MM.1S (cell line): ENCODE measurements at regions not wholly inside any gene's neighbourhood (a gene's known extent, or its start where the extent isn't known, plus 50 kb on each side); places are given as distances from the start of the nearest gene placed in this dataset.

Experiments used
- DNase-seq: peaks from one replicate; pipeline ENCODE4 v3.0.0-alpha.2; 2015
- H2AFZ ChIP-seq: fragments of 300-600 bp; sonication (generic); 2 replicates; pipeline ENCODE4 v1.6.0; 2016; ENCODE audit warnings: antibody characterized with exemption, low read length
- H3F3A ChIP-seq: fragments of 300-600 bp; sonication (generic); 2 replicates; pipeline ENCODE4 v1.6.1; 2016; ENCODE audit warnings: mild to moderate bottlenecking, antibody characterized with exemption, low read length, moderate library complexity, mixed read lengths; ENCODE audit not compliant: insufficient read depth
- H3K27ac ChIP-seq: fragments of 300-600 bp; sonication (generic); 2 replicates; pipeline ENCODE4 v1.5.1; 2016; ENCODE audit warnings: mild to moderate bottlenecking, low read length
- H3K27me3 ChIP-seq: fragments of 300-600 bp; sonication (generic); replicated peaks from 2 replicates; pipeline ENCODE4 v1.6.0; 2016; ENCODE audit warnings: low read length; ENCODE audit not compliant: insufficient read depth
- H3K36me3 ChIP-seq: fragments of 300-600 bp; sonication (generic); replicated peaks from 2 replicates; pipeline ENCODE4 v1.6.1; 2016; ENCODE audit warnings: mild to moderate bottlenecking, low read length, mixed read lengths; ENCODE audit not compliant: insufficient read depth
- H3K4me1 ChIP-seq: fragments of 300-600 bp; sonication (generic); 2 replicates; pipeline ENCODE4 v1.6.1; 2016; ENCODE audit warnings: low read length, mixed read lengths
- H3K4me2 ChIP-seq: fragments of 300-600 bp; sonication (generic); 2 replicates; pipeline ENCODE4 v1.6.0; 2016; ENCODE audit warnings: low read depth, low read length
- H3K4me3 ChIP-seq: fragments of 300-600 bp; sonication (generic); 2 replicates; pipeline ENCODE4 v1.5.1; 2016; ENCODE audit warnings: low read length, mixed read lengths
- H3K79me2 ChIP-seq: fragments of 300-600 bp; sonication (generic); 2 replicates; pipeline ENCODE4 v1.6.1; 2016; ENCODE audit warnings: mixed run types, low read length, mixed read lengths
- H3K9ac ChIP-seq: fragments of 300-600 bp; sonication (generic); 2 replicates; pipeline ENCODE4 v1.6.1; 2016; ENCODE audit warnings: low read length, mixed read lengths
- H3K9me2 ChIP-seq: fragments of 300-600 bp; sonication (generic); replicated peaks from 2 replicates; pipeline ENCODE4 v1.6.1; 2016; ENCODE audit warnings: mild to moderate bottlenecking, low read length, mixed read lengths; ENCODE audit not compliant: insufficient read depth
- H3K9me3 ChIP-seq: fragments of 300-600 bp; sonication (generic); replicated peaks from 2 replicates; pipeline ENCODE4 v1.6.1; 2016; ENCODE audit warnings: mild to moderate bottlenecking, low read length, mixed read lengths; ENCODE audit not compliant: insufficient read depth
- H4K20me1 ChIP-seq: fragments of 300-600 bp; sonication (generic); 2 replicates; pipeline ENCODE4 v1.6.1; 2016; ENCODE audit warnings: mild to moderate bottlenecking, low read length, moderate library complexity, mixed read lengths; ENCODE audit not compliant: insufficient read depth
- EZH2 ChIP-seq: fragments of 300-600 bp; sonication (generic); optimal IDR thresholded peaks from 2 replicates; pipeline ENCODE3; 2017; ENCODE audit warnings: low read depth, mild to moderate bottlenecking, antibody characterized with exemption, low read length, mixed read lengths
- EZH2phosphoT487 ChIP-seq: fragments of 300-600 bp; sonication (generic); IDR thresholded peaks from 2 replicates; pipeline ENCODE4 v1.6.1; 2018; ENCODE audit warnings: antibody characterized with exemption, low read length
- TF ChIP-seq, protein P1 (sequence below): fragments of 300-600 bp; sonication (generic); IDR thresholded peaks from 2 replicates; pipeline ENCODE4 v1.5.1; 2016; ENCODE audit warnings: antibody characterized with exemption, low read length, mixed read lengths

GRCh38 chr5:53418826-53419658, 61.4 kb upstream of the FST start:
- H3K9me3 ChIP-seq, result no peaks in the 10 kb centered on the region
- H2AFZ ChIP-seq, result no peak overlapping the region
- no peaks in the 10 kb centered on the region for H3K36me3 ChIP-seq
- H4K20me1 ChIP-seq, result no peaks in the 10 kb centered on the region
- H3K79me2 ChIP-seq, result no peaks in the 10 kb centered on the region
- H3K4me2 ChIP-seq, result no peak overlapping the region
- DNase-seq, result no peak
- no peaks in the 10 kb centered on the region for H3F3A ChIP-seq
- no peak overlapping the region for H3K4me3 ChIP-seq
- no peaks in the 10 kb centered on the region for H3K4me1 ChIP-seq
- H3K9ac ChIP-seq, result no peak overlapping the region
- no peaks in the 10 kb centered on the region for H3K9me2 ChIP-seq
- H3K27me3 ChIP-seq, result no peaks in the 10 kb centered on the region
- H3K27ac ChIP-seq, result no peak overlapping the region
- TF ChIP-seq EZH2phosphoT487, result no peak
- TF ChIP-seq, protein P1, sequence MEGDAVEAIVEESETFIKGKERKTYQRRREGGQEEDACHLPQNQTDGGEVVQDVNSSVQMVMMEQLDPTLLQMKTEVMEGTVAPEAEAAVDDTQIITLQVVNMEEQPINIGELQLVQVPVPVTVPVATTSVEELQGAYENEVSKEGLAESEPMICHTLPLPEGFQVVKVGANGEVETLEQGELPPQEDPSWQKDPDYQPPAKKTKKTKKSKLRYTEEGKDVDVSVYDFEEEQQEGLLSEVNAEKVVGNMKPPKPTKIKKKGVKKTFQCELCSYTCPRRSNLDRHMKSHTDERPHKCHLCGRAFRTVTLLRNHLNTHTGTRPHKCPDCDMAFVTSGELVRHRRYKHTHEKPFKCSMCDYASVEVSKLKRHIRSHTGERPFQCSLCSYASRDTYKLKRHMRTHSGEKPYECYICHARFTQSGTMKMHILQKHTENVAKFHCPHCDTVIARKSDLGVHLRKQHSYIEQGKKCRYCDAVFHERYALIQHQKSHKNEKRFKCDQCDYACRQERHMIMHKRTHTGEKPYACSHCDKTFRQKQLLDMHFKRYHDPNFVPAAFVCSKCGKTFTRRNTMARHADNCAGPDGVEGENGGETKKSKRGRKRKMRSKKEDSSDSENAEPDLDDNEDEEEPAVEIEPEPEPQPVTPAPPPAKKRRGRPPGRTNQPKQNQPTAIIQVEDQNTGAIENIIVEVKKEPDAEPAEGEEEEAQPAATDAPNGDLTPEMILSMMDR, result no peak
- TF ChIP-seq EZH2, result no peak

DNA sequence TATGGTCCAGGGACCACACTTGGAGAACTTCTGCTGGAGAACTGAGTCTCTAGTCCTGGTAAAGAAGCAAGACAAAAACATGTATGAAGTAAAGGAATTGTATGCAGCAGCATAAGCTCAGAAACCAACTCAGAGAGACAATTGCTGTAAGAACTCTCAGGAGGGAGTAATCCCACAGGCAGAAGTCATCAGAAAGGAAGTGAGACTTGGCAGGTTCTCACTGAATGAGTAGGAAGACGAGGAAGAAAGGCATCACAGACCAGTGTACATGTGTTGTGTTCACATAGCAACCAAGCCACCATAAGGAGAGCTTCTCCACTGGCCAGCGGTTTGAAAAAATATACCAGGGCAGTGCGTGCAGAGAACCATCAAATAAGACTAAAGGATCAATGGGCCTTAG, 57.9 kb upstream of the FST start:
- H3K9ac ChIP-seq, result no peak overlapping the region
- H3K4me1 ChIP-seq, result no peaks in the 10 kb centered on the region
- no peak overlapping the region for H3K27ac ChIP-seq
- no peaks in the 10 kb centered on the region for H3K27me3 ChIP-seq
- H2AFZ ChIP-seq, result no peak overlapping the region
- H4K20me1 ChIP-seq, result no peaks in the 10 kb centered on the region
- H3F3A ChIP-seq, result no peaks in the 10 kb centered on the region
- no peak overlapping the region for H3K4me3 ChIP-seq
- DNase-seq, result no peak
- no peak overlapping the region for H3K4me2 ChIP-seq
- no peaks in the 10 kb centered on the region for H3K9me3 ChIP-seq
- no peaks in the 10 kb centered on the region for H3K9me2 ChIP-seq
- H3K79me2 ChIP-seq, result no peaks in the 10 kb centered on the region
- H3K36me3 ChIP-seq, result no peaks in the 10 kb centered on the region
- TF ChIP-seq, protein P1, result no peak
- TF ChIP-seq EZH2, result no peak
- TF ChIP-seq EZH2phosphoT487, result no peak

DNA sequence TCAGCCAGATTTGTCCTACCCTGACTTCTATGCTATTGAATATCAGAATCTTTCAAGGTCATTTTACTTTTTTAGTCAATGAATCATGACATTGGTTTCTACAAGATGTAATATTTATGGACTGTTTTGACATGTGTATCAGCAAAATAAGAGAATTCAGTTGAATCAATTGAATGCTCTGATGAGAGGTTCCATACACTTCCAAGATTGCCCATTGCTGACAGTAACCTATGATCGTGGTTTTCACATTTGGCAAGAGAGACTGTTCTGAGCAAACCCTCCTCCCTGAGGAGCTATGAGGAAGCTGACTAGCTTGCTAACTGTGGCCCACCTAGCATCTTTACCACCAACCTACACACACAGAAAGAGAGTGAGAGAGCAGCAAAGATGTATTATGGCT, 56.7 kb upstream of the FST start:
- Histone ChIP-seq H3K9me3 (no peaks in the 10 kb centered on the region), H3K36me3 (no peaks in the 10 kb centered on the region), H3K4me1 (no peaks in the 10 kb centered on the region), H3F3A (no peaks in the 10 kb centered on the region), H3K9me2 (no peaks in the 10 kb centered on the region), H3K27ac (no peak overlapping the region), H2AFZ (no peak overlapping the region), H3K4me2 (no peak overlapping the region), H4K20me1 (no peaks in the 10 kb centered on the region), H3K79me2 (no peaks in the 10 kb centered on the region), H3K9ac (no peak overlapping the region), H3K27me3 (no peaks in the 10 kb centered on the region), H3K4me3 (no peak overlapping the region)
- no peak for DNase-seq
- no peak for TF ChIP-seq EZH2
- TF ChIP-seq EZH2phosphoT487, result no peak
- TF ChIP-seq, protein P1, result no peak
